IMR-90 (cell line): ENCODE measurements at regions not wholly inside any gene's neighbourhood (a gene's known extent, or its start where the extent isn't known, plus 50 kb on each side); places are given as distances from the start of the nearest gene placed in this dataset.

ENCODE experiments used
- ATAC-seq: fragments of 200-7000 bp; cut with Tn5 transposase; 2 replicates; pipeline ENCODE4 v1.9.1; 2020; ENCODE audit warnings: low read depth, mild to moderate bottlenecking, moderate library complexity
- BruUV-seq: library from RNA; stranded (reverse); fragments of 400-500 nt; replicated peaks from 2 replicates; lab custom pipeline; 2021; lab: Mats Ljungman, UMichigan
- CTCF ChIA-PET: fragments of 300-600 bp; formaldehyde crosslinking; extraction: SDS; loops from one replicate; lab custom pipeline; 2021; ENCODE audit warnings: antibody characterized with exemption; lab: Yijun Ruan, JAX
- POLR2A ChIA-PET: fragments of 300-600 bp; sonication (Branson Sonifier 250); formaldehyde crosslinking; loops from one replicate; lab custom pipeline; 2022; ENCODE audit warnings: antibody characterized with exemption; ENCODE audit not compliant: unreplicated experiment; lab: Charles Lee
- DNase-seq: peaks from one replicate; pipeline ENCODE4 v3.0.0; 2013
- H2AFZ ChIP-seq: replicated peaks from 2 replicates; pipeline ENCODE3; 2013; ENCODE audit warnings: low read length, mild to moderate bottlenecking; ENCODE audit not compliant: poor library complexity
- H2AK5ac ChIP-seq: 2 replicates; pipeline ENCODE4 v1.6.1; 2013; ENCODE audit warnings: low read depth, low read length, inconsistent platforms
- H2AK9ac ChIP-seq: replicated peaks from 2 replicates; pipeline ENCODE3; 2013; ENCODE audit warnings: mild to moderate bottlenecking, low read depth, low read length, moderate library complexity; ENCODE audit not compliant: poor library complexity
- H2BK120ac ChIP-seq: 2 replicates; pipeline ENCODE4 v1.6.1; 2013; ENCODE audit warnings: low read depth, low read length, inconsistent platforms
- H2BK15ac ChIP-seq: 3 replicates; pipeline ENCODE4 v1.6.1; 2013; ENCODE audit warnings: low read depth, low read length, inconsistent platforms
- H2BK20ac ChIP-seq: 2 replicates; pipeline ENCODE4 v1.6.1; 2013; ENCODE audit warnings: low read depth, mild to moderate bottlenecking, inconsistent platforms, low read length, moderate library complexity
- H2BK5ac ChIP-seq: 2 replicates; pipeline ENCODE4 v1.6.1; 2013; ENCODE audit warnings: mild to moderate bottlenecking, low read depth, low read length, inconsistent platforms; ENCODE audit not compliant: poor library complexity, severe bottlenecking
- H3K14ac ChIP-seq: replicated peaks from 2 replicates; pipeline ENCODE4 v1.6.1; 2013; ENCODE audit warnings: low read depth, low read length, inconsistent platforms
- H3K18ac ChIP-seq: 2 replicates; pipeline ENCODE4 v1.6.1; 2013; ENCODE audit warnings: low read depth, low read length, control low read depth
- H3K23ac ChIP-seq: 2 replicates; pipeline ENCODE4 v1.6.1; 2013; ENCODE audit warnings: low read depth, low read length, inconsistent platforms
- H3K27ac ChIP-seq: 2 replicates; pipeline ENCODE4 v1.5.1; 2013; ENCODE audit warnings: mild to moderate bottlenecking, control low read depth, low read length; ENCODE audit not compliant: insufficient read depth
- H3K27me3 ChIP-seq: 2 replicates; pipeline ENCODE4 v1.6.1; 2013; ENCODE audit warnings: low read length; ENCODE audit not compliant: control insufficient read depth, insufficient read depth
- H3K36me3 ChIP-seq: 2 replicates; pipeline ENCODE4 v1.6.1; 2013; ENCODE audit warnings: low read length, mixed read lengths; ENCODE audit not compliant: control insufficient read depth, insufficient read depth
- H3K4ac ChIP-seq: 2 replicates; pipeline ENCODE4 v1.6.1; 2013; ENCODE audit warnings: low read depth, low read length, inconsistent platforms
- H3K4me1 ChIP-seq: 2 replicates; pipeline ENCODE4 v1.6.1; 2013; ENCODE audit warnings: low read length, mixed read lengths; ENCODE audit not compliant: control insufficient read depth, insufficient read depth
- H3K4me2 ChIP-seq: 2 replicates; pipeline ENCODE4 v1.6.1; 2013; ENCODE audit warnings: low read depth, mild to moderate bottlenecking, control low read depth, low read length, moderate library complexity
- H3K4me3 ChIP-seq: 2 replicates; pipeline ENCODE4 v1.5.1; 2013; ENCODE audit warnings: low read depth, mild to moderate bottlenecking, control low read depth, low read length, moderate library complexity; ENCODE audit not compliant: insufficient read depth
- H3K56ac ChIP-seq: 2 replicates; pipeline ENCODE4 v1.6.1; 2013; ENCODE audit warnings: low read length, inconsistent platforms; ENCODE audit not compliant: insufficient read depth; ENCODE audit errors: extremely low read depth
- H3K79me1 ChIP-seq, 2 experiments: 2 replicates each; pipeline ENCODE4 v1.6.1; 2013; ENCODE audit warnings: low read length in 2 of 2, inconsistent platforms in 1 of 2, low read depth in 1 of 2
- H3K9ac ChIP-seq: 2 replicates; pipeline ENCODE4 v1.6.1; 2013; ENCODE audit warnings: low read depth, low read length, control low read depth
- H3K9me1 ChIP-seq: 2 replicates; pipeline ENCODE4 v1.6.1; 2013; ENCODE audit warnings: low read length, inconsistent platforms; ENCODE audit not compliant: insufficient read depth
- H3K9me3 ChIP-seq: 2 replicates; pipeline ENCODE4 v1.6.1; 2013; ENCODE audit warnings: low read length; ENCODE audit not compliant: control insufficient read depth, insufficient read depth
- H4K20me1 ChIP-seq: 2 replicates; pipeline ENCODE4 v1.6.1; 2013; ENCODE audit warnings: low read length, inconsistent platforms; ENCODE audit not compliant: insufficient read depth
- H4K5ac ChIP-seq: 2 replicates; pipeline ENCODE4 v1.6.1; 2013; ENCODE audit warnings: mild to moderate bottlenecking, low read depth, low read length, control low read depth
- H4K8ac ChIP-seq, 2 experiments: 2 replicates each; pipeline ENCODE4 v1.6.1; 2013; ENCODE audit warnings: low read depth in 2 of 2, low read length in 2 of 2, control low read depth in 1 of 2, inconsistent platforms in 1 of 2
- H4K91ac ChIP-seq: 2 replicates; pipeline ENCODE4 v1.6.1; 2013; ENCODE audit warnings: low read depth, low read length, inconsistent platforms; ENCODE audit not compliant: insufficient read depth
- FOS ChIP-seq: fragments of 150-350 bp; IDR thresholded peaks from 2 replicates; pipeline ENCODE4 v1.6.1; 2016; ENCODE audit warnings: low read depth, low read length
- MAFK ChIP-seq: IDR thresholded peaks from 2 replicates; pipeline ENCODE4 v1.6.1; 2012; ENCODE audit warnings: low read depth, low read length, improper control_type of control experiment
- RCOR1 ChIP-seq: IDR thresholded peaks from 2 replicates; pipeline ENCODE4 v1.6.1; 2012; ENCODE audit warnings: mild to moderate bottlenecking, low read length, improper control_type of control experiment; ENCODE audit not compliant: insufficient replicate concordance
- SMC3 ChIP-seq: fragments of 150-350 bp; IDR thresholded peaks from 2 replicates; pipeline ENCODE4 v1.6.1; 2016; ENCODE audit warnings: low read depth, mild to moderate bottlenecking, antibody characterized with exemption, low read length, moderate library complexity
- WGBS, 2 experiments: methylation state at CpG; one replicate each; pipeline versions ENCODE4 v1.1.5 to v1.1.7; 2013; ENCODE audit warnings: missing lambda C conversion rate in 2 of 2; ENCODE audit not compliant: insufficient read length in 1 of 2; ENCODE audit errors: extremely low coverage in 2 of 2; 5-methylcytosine and 5-hydroxymethylcytosine counted together
- dilution Hi-C: fragments of 300-500 bp; cut with HindIII; formaldehyde crosslinking; loops from one replicate; pipeline ENCODE4 v1.14.3; 2018; ENCODE audit warnings: low sequenced_read_pairs; ENCODE audit not compliant: unreplicated experiment
- in situ Hi-C: fragments of 300-500 bp; cut with MboI; formaldehyde crosslinking; loops from 3 replicates; pipeline ENCODE4 v1.14.3; 2019; ENCODE audit warnings: low sequenced_read_pairs, inconsistent platforms, mixed read lengths
- intact Hi-C: fragments of 100-400 bp; cut with micrococcal nuclease; formaldehyde crosslinking; loops from 2 replicates; pipeline ENCODE4 v1.10.0; 2022
- TF ChIP-seq, protein P1 (sequence below): fragments of 150-350 bp; IDR thresholded peaks from 2 replicates; pipeline ENCODE4 v1.6.1; 2016; ENCODE audit warnings: low read depth, mild to moderate bottlenecking, low read length, moderate library complexity, borderline replicate concordance

DNA sequence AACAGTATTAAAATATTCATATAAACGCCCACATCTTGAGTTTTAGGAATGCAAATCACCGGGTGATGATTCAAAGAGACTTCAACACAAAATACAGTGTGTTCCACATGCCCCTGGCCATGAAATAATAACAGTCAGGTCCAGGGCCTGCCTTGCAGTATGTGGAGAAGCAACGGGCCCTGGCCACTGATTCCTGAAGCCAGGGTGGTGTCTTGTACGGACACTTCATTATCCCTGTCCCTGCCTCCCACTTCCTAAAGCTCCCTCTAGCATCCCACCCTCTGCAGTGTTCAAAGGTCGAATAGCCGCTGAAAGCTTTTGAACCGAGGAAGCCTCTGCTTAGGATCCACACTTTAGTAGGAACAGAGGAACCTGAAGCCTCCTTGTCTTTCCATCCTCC, 50.4 kb upstream of the PCSK6 start:
- no peak overlapping the region for H3K27ac ChIP-seq
- H2BK15ac ChIP-seq = no peak overlapping the region
- dilution Hi-C loops (no loop called here), in situ Hi-C loops (no loop called here), intact Hi-C loops (no loop called here)
- DNase-seq (no peak), ATAC-seq (no peak)
- H3K18ac ChIP-seq = no peak overlapping the region
- H3K14ac ChIP-seq = no peak overlapping the region
- H3K9ac ChIP-seq = no peak overlapping the region
- ChIA-PET CTCF (no interaction called here), POLR2A (no interaction called here)
- 56% methylated on average over 4 of the region's 7 CpGs; no CpG with 5 or more reads in 1 of the 2 experiments for WGBS, 2 experiments
- no peak overlapping the region for H2BK20ac ChIP-seq
- peaks cover 5% of the 10 kb centered on the region for H3K27me3 ChIP-seq
- H3K36me3 ChIP-seq = no peaks in the 10 kb centered on the region
- H3K56ac ChIP-seq = no peak overlapping the region
- no peak overlapping the region for H2AK5ac ChIP-seq
- no peak overlapping the region for H3K23ac ChIP-seq
- H3K9me1 ChIP-seq = no peaks in the 10 kb centered on the region
- H2BK5ac ChIP-seq = no peak overlapping the region
- no peak overlapping the region for H3K4ac ChIP-seq
- H3K9me3 ChIP-seq = peaks cover 5% of the 10 kb centered on the region
- H3K79me1 ChIP-seq = no peaks in the 10 kb centered on the region
- H2AFZ ChIP-seq = no peak overlapping the region
- H4K5ac ChIP-seq = no peak overlapping the region
- no peaks in the 10 kb centered on the region for H3K4me1 ChIP-seq
- H4K20me1 ChIP-seq = no peaks in the 10 kb centered on the region
- BruUV-seq = no TSS peak
- no peak overlapping the region for H4K8ac ChIP-seq
- H4K91ac ChIP-seq = no peak overlapping the region
- no peak overlapping the region for H3K4me3 ChIP-seq
- H2BK120ac ChIP-seq = no peak overlapping the region
- no peak overlapping the region for H2AK9ac ChIP-seq
- H3K4me2 ChIP-seq = no peak overlapping the region
- TF ChIP-seq, protein P1, sequence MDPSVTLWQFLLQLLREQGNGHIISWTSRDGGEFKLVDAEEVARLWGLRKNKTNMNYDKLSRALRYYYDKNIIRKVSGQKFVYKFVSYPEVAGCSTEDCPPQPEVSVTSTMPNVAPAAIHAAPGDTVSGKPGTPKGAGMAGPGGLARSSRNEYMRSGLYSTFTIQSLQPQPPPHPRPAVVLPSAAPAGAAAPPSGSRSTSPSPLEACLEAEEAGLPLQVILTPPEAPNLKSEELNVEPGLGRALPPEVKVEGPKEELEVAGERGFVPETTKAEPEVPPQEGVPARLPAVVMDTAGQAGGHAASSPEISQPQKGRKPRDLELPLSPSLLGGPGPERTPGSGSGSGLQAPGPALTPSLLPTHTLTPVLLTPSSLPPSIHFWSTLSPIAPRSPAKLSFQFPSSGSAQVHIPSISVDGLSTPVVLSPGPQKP = no peak
- no peak for TF ChIP-seq MAFK
- TF ChIP-seq RCOR1 = no peak
- no peak for TF ChIP-seq SMC3
- TF ChIP-seq FOS = no peak
